AG04449 (cell line): ENCODE measurements at regions not wholly inside any gene's neighbourhood (a gene's known extent, or its start where the extent isn't known, plus 50 kb on each side); places are given as distances from the start of the nearest gene placed in this dataset.

Experiments used
- CTCF ChIA-PET: fragments of 350-600 bp; formaldehyde crosslinking; extraction: SDS; loops from one replicate; lab custom pipeline; 2021; ENCODE audit warnings: antibody characterized with exemption; lab: Yijun Ruan, JAX
- POLR2A ChIA-PET: fragments of 400-600, 350-600 bp; formaldehyde crosslinking; extraction: SDS; loops from one replicate; lab custom pipeline; 2020; ENCODE audit warnings: antibody characterized with exemption, inconsistent platforms; lab: Yijun Ruan, JAX
- DNase-seq: peaks from one replicate; pipeline ENCODE4 v3.0.0-alpha.2; 2010; ENCODE audit warnings: low read depth, low spot score
- H3K4me3 ChIP-seq: 2 replicates; pipeline ENCODE4 v1.5.1; 2011; ENCODE audit warnings: low read depth, mild to moderate bottlenecking, control low read depth, low read length
- TF ChIP-seq, protein P1 (sequence below): IDR thresholded peaks from one replicate; pipeline ENCODE4 v1.5.1; 2011; ENCODE audit warnings: mild to moderate bottlenecking, moderate library complexity, low read length, control low read depth, inconsistent platforms; ENCODE audit not compliant: insufficient read depth; ENCODE audit errors: missing control alignments

DNA sequence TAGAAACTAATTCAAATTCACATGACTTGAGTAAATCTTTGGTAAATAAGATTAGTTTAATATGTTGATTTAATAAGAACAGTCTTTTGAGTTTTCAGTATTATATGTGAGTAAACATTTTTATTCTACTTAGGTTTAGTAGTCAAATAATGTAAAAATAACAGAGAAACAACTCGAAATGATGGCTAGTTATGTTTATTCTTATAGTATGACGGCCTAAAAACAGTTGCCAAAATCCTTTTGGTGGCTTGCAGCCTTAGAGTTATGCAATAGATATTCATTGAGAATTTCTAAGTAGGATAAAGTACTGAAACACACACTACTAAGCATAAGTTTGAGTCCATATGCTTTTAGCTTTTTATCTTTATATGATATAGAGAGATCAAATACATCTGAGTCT, 184.8 kb downstream of the GNAI1 start:
- CTCF ChIA-PET: interaction anchor here (1.0 kb wide), 1 partner anchor 74 kb away, joined by 3 read pairs; no protein-coding TSS in a partner anchor
- DNase-seq: no peak
- H3K4me3 ChIP-seq: no peak overlapping the region
- TF ChIP-seq, protein P1, sequence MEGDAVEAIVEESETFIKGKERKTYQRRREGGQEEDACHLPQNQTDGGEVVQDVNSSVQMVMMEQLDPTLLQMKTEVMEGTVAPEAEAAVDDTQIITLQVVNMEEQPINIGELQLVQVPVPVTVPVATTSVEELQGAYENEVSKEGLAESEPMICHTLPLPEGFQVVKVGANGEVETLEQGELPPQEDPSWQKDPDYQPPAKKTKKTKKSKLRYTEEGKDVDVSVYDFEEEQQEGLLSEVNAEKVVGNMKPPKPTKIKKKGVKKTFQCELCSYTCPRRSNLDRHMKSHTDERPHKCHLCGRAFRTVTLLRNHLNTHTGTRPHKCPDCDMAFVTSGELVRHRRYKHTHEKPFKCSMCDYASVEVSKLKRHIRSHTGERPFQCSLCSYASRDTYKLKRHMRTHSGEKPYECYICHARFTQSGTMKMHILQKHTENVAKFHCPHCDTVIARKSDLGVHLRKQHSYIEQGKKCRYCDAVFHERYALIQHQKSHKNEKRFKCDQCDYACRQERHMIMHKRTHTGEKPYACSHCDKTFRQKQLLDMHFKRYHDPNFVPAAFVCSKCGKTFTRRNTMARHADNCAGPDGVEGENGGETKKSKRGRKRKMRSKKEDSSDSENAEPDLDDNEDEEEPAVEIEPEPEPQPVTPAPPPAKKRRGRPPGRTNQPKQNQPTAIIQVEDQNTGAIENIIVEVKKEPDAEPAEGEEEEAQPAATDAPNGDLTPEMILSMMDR: no peak
- POLR2A ChIA-PET: no interaction called here

DNA sequence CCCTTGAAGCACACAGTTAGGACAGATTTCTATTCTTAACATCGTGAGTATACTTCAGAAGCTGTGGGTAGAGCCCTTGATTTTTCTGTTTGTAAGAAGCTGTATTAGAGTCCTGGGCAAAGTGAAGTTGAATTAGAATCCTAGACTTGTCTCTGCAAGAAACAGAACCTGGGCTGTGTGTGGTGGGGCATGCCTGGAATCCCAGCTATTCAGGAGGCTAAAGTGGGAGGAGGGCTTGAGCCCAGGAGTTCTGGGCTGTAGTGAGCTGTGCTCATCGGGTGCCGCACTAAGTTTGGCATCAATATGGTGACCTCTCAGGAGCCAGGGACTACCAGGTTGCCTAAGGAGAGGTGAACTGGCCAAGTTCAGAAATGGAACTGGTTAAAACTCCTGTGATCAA, 183.4 kb downstream of the GNAI1 start:
- DNase-seq: no peak
- CTCF ChIA-PET: interaction anchor here (1.3 kb wide), 1 partner anchor 9 kb away, joined by 3 read pairs; no protein-coding TSS in a partner anchor
- POLR2A ChIA-PET: no interaction called here
- H3K4me3 ChIP-seq: no peak overlapping the region
- TF ChIP-seq, protein P1: no peak

DNA sequence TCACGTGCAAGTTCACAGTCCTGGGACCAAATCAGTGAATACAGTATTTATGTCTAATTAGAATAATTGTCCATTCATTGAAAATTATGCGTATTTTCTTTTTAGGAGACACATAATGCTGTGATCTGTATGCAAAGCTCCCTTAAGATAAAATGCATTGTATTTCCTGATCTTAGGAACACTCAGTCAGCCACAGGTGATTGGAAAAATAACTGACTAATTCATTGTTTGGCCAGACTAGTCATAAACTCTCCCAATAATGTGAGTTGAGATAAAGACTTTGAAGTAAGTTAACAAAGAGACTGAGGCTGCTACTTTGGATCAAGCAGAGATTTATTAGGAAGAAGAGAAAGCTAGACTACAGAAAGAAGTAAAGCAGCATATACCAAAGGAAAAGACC, 182.2 kb downstream of the GNAI1 start:
- H3K4me3 ChIP-seq: no peak overlapping the region
- ChIA-PET POLR2A (no interaction called here), CTCF (interaction anchor here (1.3 kb wide), 1 partner anchor 11 kb away, joined by 3 read pairs; no protein-coding TSS in a partner anchor)
- TF ChIP-seq, protein P1: no peak
- no peak for DNase-seq

DNA sequence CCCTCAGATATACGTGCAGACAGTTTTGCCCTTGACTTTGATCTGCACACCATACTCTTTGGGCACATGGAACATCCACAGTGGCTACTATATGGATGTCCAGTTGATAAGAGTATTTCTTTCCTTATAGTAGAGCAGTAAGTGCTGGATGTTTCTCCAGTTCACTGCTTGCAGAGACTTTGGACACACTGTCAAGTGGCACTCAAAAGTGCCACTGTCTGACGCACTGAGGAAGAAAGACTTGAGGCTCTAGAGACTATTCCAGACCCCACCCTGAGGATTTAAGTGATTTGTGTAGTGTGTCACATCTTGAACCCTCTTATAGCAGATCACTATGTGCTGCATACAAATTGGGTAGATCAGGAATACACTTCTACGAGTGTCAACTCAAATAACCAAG, 179.1 kb downstream of the GNAI1 start:
- TF ChIP-seq, protein P1: no peak
- DNase-seq: no peak
- ChIA-PET POLR2A (no interaction called here), CTCF (no interaction called here)
- H3K4me3 ChIP-seq: no peak overlapping the region

DNA sequence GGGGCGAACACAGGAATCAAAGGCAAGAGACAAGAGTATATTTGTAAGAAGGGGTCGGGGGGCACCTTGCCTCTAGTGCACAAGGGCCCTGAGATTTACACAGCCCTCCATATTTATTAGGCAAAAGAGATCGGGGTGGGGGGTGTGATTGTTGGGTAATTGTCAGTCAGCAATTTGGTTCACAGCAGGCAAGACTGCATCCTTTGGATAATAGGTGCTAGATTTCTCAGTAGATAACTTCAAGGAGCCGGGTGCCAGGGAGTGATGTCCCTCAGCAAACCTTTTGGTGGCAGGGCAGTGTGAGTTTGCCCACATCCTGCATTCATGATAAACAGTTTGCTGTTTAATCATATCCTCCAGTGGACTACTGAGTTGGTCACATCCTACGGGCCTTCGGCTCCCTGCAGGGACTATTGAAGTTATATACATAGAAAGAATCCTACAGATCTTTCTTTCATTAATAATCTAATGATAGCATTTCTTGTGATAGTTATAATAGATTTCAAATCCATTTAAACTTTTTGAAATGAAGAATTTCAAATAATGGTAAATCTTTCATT, 178.5 kb downstream of the GNAI1 start:
- DNase-seq: no peak
- TF ChIP-seq, protein P1: no peak
- CTCF ChIA-PET: no interaction called here
- H3K4me3 ChIP-seq: no peak overlapping the region
- POLR2A ChIA-PET: no interaction called here

GRCh38 chr7:80312139-80312661, 177.6 kb downstream of the GNAI1 start:
- POLR2A ChIA-PET: no interaction called here
- no peak overlapping the region for H3K4me3 ChIP-seq
- DNase-seq: no peak
- CTCF ChIA-PET: interaction anchor here (0.7 kb wide), 1 partner anchor 80 kb away, joined by 3 read pairs; no protein-coding TSS in a partner anchor
- TF ChIP-seq, protein P1: no peak
